ACHN (cell line): ENCODE measurements at regions not wholly inside any gene's neighbourhood (a gene's known extent, or its start where the extent isn't known, plus 50 kb on each side); places are given as distances from the start of the nearest gene placed in this dataset.
A peak's percentile ranks its signal among the peaks of the same experiment; 100 is the strongest.

Experiments used
- DNase-seq: peaks from one replicate; pipeline ENCODE4 v3.0.0-alpha.2; 2015
- in situ Hi-C: cut with HindIII; loops from 2 replicates; pipeline ENCODE4 v1.10.0; 2017; ENCODE audit warnings: low sequenced_read_pairs, low pct_ligation_motif_present, low pct_unique_long_range_greater_than_20kb

GRCh38 chr13:106052200-106052767 lies 483.2 kb downstream of the EFNB2 start:
- DNase-seq, result no peak
- in situ Hi-C loops, result no loop called here

GRCh38 chr13:106049171-106049570 lies 486.3 kb downstream of the EFNB2 start:
- in situ Hi-C loops, result no loop called here

DNA sequence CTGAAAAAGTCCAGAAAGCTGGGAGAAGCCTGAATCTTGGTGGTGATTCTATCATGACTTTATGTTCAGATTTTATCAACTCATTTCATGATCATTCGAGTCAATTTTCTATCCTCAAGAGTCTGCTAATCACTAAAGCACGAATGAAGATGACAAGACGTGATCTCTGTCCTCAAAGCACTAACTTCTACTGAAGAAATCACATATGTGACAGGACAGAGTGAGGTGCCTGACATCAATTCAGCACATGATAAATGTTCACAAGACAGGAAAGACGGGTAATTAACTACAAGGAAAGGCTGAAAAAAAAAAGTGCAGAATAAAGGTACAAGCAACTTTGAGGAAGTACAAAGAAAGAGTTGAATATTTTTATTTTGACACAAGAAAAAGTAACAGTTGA lies 487.1 kb downstream of the EFNB2 start:
- in situ Hi-C loops, result no loop called here
- DNase-seq, result no peak

More at GRCh38 chr13:106049171-106049570, 486.3 kb downstream of the EFNB2 start:
- DNase-seq, result no peak

DNA sequence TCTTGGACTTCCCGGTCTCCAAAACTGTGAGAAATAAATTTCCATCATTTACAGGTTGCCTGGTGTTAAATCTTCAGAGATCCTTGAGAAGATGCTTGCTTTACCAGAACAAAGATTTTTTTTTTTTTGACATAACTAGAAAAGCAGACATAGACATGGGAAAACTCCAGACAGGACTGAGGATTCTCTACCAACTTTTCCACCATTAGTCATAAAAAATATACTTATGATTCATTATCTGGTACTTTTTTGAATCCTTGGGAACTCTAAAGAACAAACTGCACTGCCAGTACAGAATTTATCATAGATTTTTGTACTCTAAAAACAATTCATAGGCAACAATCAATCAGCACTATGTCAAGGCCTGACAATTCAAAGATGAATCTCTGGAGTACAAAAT lies 487.6 kb downstream of the EFNB2 start:
- no peak for DNase-seq
- in situ Hi-C loops, result no loop called here

GRCh38 chr13:106042996-106043581 lies 492.4 kb downstream of the EFNB2 start:
- in situ Hi-C loops, result no loop called here
- no peak for DNase-seq

DNA sequence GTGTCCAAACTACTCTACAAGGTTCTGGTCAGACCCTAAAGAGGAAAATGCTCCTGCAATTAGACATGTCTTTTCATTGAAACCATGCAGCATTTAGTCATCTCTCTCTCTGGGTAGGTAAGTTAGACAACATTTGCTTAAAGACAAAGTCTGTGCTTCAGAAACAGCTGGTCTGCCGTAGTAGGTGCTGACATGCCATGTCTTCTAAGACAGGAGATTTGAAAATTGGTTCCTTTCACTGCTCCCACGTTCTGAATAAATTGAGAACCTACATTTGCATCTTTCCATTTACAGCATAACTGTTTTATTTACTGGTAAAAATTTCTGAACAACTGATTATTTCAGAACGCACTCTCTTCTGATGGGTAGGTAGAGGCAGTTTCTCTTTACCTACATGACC lies 494.0 kb downstream of the EFNB2 start:
- in situ Hi-C loops, result no loop called here
- DNase-seq, result no peak

GRCh38 chr13:106038752-106039151 lies 496.7 kb downstream of the EFNB2 start:
- DNase-seq, result peak; percentile 1
- in situ Hi-C loops, result no loop called here

- in situ Hi-C loops, result no loop called here
- DNase-seq, result peak; percentile 7
These were observed 498.6 kb downstream of the EFNB2 start for GRCh38 chr13:106036870-106037269.

DNA sequence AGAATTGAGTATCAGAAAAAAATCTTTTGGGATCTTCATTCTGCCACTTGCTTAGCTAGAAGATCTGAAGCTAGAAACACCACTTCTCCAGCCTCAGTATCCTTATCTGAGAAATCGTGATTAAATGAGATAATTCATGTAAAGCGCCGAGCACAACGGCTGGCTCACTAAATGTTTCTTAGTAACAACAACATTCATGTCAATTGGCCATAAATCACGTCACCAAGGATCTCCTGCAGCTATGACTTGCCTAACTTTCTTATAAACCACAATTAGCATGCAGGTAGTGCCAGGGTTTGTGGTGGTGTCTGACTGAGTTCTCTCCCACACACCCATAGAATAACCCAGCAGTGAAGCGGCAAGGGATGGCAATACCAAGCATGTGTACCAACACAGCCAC lies 501.3 kb downstream of the EFNB2 start:
- DNase-seq, result no peak
- in situ Hi-C loops, result no loop called here

DNA sequence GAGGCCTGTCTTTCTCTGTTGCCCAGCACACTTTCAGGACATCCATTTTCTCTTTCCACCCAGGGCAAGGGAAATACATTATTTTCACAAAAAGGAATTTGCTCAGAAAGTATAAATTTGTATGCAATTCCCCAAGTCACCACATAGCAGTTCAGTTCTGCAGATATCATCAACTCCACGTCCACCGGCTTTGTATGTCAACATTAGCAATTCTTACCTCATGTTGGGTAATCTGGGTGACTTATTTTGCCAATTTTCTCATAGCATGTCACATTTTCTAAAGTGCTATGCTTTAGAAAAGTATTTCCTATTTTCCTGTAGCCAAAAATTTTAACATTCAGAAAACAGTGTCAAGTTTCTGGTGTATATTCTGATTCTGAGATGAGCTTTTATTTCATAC lies 501.8 kb downstream of the EFNB2 start:
- DNase-seq, result no peak
- in situ Hi-C loops, result no loop called here

GRCh38 chr13:106032441-106032840 lies 503.0 kb downstream of the EFNB2 start:
- no peak for DNase-seq
- in situ Hi-C loops, result no loop called here

DNA sequence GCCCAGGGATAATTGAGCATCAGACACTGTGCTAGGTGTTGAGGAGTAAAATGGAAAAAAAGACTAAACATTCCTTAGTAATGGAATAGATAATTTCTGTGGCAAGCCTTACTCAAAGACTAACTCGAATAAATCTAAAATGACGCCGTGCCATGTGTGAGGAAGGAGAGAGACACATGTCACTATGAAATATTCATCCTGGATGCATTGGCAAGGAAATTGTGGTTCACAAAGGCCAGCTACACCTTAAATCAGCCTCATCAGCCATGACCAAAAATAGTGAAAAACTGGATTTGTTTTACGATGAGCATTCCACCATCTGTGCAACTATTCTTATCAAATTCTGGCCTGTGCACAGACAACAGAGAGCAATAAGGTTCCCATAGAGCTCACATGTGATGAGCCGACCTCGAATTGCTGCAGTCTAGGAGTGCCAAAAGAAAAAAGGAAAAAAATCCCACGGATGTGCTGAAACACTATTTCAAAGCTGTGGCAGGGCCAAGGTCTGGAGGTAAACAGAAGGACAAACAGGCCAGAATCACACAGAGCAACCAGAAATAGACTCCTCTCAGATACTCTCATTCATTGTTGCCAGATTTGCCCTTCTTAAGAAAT lies 505.7 kb downstream of the EFNB2 start:
- DNase-seq, result no peak
- in situ Hi-C loops, result no loop called here

GRCh38 chr13:106028911-106029310 lies 506.6 kb downstream of the EFNB2 start:
- DNase-seq, result no peak
- in situ Hi-C loops, result no loop called here

DNA sequence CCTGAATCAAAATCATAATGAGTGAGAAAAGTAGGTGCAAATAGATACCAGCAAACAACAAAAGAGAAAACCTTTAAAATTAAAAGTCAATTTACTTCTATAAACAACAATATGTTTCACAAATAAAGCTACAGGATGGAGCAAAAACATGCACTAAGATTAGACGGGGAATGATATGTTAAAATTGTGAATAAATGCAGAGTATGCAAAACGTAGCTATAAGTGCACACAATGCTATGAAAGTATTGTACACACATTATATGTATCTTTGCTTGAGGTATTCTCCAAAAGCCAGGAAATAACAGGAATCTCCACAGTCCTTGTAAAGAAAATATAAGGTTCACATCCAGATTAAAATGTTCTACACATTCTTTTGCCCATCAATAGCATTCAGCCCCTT lies 523.9 kb downstream of the EFNB2 start:
- DNase-seq, result no peak
- in situ Hi-C loops, result no loop called here

GRCh38 chr13:106010836-106011235 lies 524.6 kb downstream of the EFNB2 start:
- peak; percentile 42 for DNase-seq
- in situ Hi-C loops, result no loop called here

DNA sequence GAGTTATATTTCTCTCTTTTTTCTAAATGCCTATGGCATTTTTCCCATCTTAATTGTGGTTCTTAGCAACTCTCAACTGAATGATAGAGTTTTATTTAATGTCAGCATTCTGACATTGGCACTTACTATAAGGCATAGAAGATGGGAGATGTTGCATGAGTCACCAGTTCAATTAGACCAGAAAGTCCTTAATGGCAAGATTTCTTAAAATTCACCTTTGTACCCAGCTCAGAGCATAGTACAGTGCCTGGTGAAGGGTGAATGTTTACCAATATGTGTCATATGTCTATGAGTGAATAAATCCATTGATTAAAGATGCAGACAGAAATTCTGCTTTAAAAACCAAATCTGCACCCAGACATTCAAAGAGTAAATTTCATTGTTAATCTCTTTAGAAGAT lies 526.9 kb downstream of the EFNB2 start:
- DNase-seq, result no peak
- in situ Hi-C loops, result no loop called here

DNA sequence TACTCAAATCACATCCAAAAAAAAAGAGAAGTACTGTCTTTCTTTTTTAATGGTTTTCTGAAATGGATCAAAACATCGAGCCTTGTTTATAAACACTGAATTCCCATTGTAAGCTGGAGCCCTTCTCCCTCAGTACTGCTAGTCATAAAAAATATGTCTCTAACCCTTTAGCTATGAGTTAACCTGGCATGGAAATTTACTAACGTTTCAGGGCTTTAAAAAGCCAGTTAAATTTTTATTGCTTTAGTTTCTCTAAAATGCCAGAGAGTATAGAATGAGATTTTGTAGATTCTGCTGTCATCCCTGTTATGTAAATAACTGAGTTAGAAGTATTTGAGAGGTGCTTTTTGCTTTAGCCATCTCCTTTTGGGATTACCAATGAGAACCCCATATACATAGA lies 528.3 kb downstream of the EFNB2 start:
- in situ Hi-C loops, result no loop called here
- no peak for DNase-seq

- in situ Hi-C loops, result no loop called here
These were observed 531.8 kb downstream of the EFNB2 start for GRCh38 chr13:106003651-106004050.

DNA sequence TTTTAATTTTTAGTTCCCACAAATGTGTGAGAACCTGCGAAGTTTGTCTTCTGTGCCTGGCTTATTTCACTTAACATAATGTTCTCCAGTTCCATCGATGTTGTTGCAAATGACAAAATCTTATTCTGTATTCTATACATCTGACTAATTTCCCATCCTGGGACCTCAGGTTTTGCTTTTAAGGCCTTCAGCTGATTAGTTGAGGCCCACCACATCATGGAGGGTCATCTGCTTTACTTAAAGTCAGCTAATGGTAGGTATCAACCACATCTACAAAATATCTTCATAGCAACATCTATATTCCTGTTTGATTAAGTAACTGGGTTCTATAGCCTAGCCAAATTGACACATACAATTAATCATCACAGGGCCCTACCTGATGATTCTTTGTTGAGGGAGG lies 534.0 kb downstream of the EFNB2 start:
- DNase-seq, result no peak
- in situ Hi-C loops, result no loop called here

More at GRCh38 chr13:106003651-106004050, 531.8 kb downstream of the EFNB2 start:
- no peak for DNase-seq
